ENCODE measurements at regions not wholly inside any gene's neighbourhood (a gene's known extent, or its start where the extent isn't known, plus 50 kb on each side); places are given as distances from the start of the nearest gene placed in this dataset.

DNA sequence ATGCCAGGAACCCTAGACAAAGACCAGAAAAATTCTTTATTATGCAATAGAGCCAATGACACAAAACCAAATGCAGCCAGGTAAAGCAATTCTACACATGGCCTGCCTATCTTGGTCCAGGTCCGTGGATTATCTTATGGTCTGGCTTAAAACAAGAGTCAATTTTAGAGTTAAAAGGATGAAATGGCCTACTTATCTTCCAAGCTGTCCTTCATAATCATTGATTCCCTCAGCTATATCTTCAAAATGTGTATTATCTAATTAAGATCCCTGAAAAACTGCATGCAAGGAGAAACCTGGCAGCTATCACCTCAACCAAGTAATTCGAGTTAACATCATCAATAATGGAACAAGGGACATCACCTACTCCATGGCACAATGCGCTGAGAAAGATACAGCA is 479.4 kb upstream of the NRP1 start:
- TF ChIP-seq, protein P1, sequence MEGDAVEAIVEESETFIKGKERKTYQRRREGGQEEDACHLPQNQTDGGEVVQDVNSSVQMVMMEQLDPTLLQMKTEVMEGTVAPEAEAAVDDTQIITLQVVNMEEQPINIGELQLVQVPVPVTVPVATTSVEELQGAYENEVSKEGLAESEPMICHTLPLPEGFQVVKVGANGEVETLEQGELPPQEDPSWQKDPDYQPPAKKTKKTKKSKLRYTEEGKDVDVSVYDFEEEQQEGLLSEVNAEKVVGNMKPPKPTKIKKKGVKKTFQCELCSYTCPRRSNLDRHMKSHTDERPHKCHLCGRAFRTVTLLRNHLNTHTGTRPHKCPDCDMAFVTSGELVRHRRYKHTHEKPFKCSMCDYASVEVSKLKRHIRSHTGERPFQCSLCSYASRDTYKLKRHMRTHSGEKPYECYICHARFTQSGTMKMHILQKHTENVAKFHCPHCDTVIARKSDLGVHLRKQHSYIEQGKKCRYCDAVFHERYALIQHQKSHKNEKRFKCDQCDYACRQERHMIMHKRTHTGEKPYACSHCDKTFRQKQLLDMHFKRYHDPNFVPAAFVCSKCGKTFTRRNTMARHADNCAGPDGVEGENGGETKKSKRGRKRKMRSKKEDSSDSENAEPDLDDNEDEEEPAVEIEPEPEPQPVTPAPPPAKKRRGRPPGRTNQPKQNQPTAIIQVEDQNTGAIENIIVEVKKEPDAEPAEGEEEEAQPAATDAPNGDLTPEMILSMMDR (IDR thresholded peaks at IDR 0.05), result no peak
- TF ChIP-seq POLR2A (IDR thresholded peaks at IDR 0.05), result no peak
